ENCODE measurements at regions not wholly inside any gene's neighbourhood (a gene's known extent, or its start where the extent isn't known, plus 50 kb on each side); places are given as distances from the start of the nearest gene placed in this dataset.

DNA sequence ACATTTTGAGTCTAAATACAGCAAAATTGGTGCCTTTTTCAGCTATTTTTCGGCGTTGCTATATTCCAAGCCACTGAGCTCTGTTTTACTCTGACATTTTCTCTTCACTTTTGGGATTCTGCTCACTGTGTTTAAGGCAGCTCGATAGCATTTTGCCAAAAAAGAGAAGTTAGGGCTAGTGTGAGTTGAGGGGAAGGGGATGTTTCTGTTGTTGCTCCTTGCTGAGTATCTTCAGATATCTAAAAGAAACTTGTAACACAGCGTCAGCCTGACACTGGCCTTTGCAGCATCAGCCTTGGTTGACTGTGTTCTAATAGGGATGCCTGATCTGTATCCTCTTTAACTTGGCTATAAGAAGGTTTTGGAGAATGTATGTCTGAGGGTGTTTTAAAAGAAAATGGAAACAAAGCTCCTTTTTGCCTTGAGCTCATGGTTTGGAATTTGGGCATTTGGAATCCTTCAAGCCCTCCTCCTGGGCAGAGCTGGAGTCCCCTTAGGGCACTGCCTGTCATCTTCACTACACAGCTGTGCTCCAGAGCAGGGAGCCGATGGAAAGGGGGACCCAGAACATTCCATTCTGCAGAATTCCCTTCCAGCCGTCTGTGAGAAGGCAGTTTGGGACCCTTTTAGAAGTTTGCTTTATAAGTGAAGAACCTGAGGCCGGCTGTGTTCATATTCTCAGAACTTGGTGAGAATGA is 63.0 kb downstream of the EXOSC2 start:
- TF ChIP-seq POLR2AphosphoS5 (IDR thresholded peaks at IDR 0.05; ENCODE audit: low read depth, low read length) (no peak), TAF1 (IDR thresholded peaks at IDR 0.05; ENCODE audit: borderline replicate concordance, insufficient read depth, low read length) (no peak)
- TF ChIP-seq, protein P1, sequence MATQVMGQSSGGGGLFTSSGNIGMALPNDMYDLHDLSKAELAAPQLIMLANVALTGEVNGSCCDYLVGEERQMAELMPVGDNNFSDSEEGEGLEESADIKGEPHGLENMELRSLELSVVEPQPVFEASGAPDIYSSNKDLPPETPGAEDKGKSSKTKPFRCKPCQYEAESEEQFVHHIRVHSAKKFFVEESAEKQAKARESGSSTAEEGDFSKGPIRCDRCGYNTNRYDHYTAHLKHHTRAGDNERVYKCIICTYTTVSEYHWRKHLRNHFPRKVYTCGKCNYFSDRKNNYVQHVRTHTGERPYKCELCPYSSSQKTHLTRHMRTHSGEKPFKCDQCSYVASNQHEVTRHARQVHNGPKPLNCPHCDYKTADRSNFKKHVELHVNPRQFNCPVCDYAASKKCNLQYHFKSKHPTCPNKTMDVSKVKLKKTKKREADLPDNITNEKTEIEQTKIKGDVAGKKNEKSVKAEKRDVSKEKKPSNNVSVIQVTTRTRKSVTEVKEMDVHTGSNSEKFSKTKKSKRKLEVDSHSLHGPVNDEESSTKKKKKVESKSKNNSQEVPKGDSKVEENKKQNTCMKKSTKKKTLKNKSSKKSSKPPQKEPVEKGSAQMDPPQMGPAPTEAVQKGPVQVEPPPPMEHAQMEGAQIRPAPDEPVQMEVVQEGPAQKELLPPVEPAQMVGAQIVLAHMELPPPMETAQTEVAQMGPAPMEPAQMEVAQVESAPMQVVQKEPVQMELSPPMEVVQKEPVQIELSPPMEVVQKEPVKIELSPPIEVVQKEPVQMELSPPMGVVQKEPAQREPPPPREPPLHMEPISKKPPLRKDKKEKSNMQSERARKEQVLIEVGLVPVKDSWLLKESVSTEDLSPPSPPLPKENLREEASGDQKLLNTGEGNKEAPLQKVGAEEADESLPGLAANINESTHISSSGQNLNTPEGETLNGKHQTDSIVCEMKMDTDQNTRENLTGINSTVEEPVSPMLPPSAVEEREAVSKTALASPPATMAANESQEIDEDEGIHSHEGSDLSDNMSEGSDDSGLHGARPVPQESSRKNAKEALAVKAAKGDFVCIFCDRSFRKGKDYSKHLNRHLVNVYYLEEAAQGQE (IDR thresholded peaks at IDR 0.05; ENCODE audit: insufficient read depth in 1 of 2, low read depth in 2 of 2, low read length in 2 of 2), result no peak
